HG02623 (cell line): ENCODE measurements at regions not wholly inside any gene's neighbourhood (a gene's known extent, or its start where the extent isn't known, plus 50 kb on each side); places are given as distances from the start of the nearest gene placed in this dataset.

ENCODE experiments used
- ATAC-seq: cut with Tn5 transposase; IDR thresholded peaks from one replicate; pipeline ENCODE4 v1.9.1; 2021; ENCODE audit warnings: moderate library complexity; ENCODE audit not compliant: unreplicated experiment

DNA sequence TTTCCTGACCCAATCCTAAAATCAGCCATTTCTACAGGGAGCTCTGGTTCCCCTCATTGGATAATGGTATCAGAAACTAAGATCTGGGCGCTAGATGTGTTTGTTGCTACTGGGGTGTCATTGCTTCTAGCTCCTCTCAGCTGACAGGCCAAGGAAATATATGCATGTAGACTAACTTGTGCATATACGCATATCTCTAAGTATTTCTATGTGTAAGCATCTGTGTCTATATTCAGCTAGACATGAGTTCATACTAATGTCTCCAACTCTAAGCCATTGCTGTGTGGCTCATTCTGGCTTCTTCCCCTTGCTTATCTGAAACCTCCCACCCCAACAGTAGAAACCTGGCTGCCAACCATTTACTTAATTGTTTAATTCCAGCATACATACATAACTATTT, 130.3 kb upstream of the MAGI3 start:
- no peak for ATAC-seq

DNA sequence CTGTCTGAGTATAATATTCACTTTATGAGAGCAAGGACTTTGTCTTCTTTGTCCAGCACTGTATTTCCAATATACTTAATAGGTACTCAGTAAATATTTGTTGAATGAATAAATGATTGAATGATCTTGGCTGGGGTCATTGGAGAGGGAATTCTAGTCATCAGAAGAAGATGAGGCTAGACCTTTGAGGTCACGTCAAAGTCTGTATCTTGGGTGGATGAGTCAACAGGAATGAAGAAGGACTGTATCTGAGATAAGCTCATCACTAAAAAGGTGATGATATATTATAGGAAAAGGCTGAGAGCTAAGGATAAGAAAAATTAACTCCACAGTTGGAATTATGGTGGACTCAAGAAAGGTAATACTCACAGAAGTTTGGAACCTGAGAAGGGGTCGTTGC, 125.1 kb upstream of the MAGI3 start:
- no peak for ATAC-seq

DNA sequence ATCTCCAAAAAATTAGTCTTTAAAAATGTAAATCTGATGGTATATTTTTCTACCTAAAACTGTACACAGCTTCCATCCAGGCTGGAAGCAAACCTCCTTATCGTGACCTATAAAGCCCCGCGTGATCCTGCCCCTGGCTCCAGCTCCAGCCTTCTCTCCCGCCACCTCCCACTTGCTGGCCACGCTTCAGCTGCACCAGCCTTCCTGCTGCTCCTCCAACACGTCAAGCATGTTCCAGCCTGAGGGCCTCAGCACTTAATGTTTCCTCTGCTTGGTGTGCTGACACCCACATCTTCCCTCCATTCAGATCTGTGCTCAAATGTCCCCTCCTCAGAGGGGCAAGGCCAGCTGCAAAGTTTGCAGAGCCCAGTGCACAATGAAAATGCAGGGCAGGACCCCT, 123.5 kb upstream of the MAGI3 start:
- ATAC-seq: no peak

DNA sequence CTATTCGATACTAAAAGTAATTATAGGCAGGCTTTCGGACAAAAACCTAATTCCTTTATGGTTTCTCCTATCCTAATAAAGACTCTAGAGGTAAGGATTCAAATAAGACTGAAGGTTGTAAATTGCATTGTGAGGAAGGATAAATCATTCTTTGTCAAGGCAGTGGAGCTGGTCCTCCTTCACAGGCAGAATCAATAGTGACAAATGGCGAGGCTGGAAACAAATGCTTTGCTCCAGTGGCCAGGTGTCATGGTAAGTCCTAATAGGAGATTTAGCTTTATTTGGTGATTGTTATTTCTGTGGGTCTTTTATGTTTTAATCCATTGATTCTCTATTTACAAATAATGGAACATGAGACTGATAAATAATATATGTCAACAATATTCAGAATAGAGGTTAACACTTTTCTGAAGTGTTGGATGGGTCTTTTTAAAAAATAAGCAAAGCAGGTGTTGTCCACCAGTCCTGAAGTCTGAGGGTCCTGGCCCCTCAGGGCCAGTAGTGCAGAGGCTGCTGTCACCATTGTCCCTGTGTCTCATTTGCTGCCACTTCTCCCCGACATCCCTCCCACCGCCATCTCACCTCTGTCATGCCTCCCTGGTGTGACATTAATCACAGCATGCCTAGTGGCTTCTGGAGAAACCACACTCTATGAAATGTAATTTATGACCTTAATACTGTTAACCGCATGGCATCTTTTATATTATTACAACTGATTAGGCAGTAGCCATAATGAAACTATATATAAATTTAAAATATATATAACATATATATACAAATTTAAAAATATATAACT, 120.9 kb upstream of the MAGI3 start:
- no peak for ATAC-seq

DNA sequence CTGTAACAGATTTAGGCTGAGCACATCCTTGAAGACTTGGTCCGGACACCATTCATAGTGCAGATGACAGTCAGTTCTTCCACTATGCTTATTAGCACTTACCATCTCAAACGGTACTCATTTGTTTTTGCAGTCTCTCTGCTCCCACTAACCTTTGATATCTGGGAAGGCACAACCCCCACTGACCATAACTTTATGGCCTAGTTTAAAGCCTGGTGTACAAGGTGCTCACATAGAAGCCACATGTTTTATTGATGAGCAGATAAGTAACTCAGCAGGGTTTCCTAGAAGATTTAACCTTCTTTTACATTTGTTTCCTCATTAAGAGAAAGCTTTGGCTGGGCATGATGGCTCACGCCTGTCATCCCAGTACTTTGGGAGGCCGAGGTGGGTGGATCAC, 119.3 kb upstream of the MAGI3 start:
- ATAC-seq: no peak

DNA sequence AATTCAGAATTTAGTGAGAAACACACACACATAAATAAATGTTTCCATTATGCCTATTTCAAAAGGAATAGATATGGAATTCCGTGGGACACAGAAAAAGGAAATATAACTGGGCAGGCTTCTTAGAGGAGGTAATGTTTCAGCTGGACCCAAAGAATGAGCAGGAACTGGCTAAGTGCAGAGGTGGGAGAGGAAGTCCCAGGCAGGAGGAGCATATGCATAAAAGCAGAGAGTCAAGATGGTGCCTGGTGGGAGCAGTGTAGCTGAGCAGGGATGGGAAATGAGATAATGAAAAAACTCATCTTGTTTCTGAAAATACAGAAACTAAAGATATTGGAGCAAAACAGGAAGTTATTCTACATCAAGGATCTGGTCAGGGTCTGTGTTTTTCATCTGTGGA, 115.2 kb upstream of the MAGI3 start:
- ATAC-seq: no peak

DNA sequence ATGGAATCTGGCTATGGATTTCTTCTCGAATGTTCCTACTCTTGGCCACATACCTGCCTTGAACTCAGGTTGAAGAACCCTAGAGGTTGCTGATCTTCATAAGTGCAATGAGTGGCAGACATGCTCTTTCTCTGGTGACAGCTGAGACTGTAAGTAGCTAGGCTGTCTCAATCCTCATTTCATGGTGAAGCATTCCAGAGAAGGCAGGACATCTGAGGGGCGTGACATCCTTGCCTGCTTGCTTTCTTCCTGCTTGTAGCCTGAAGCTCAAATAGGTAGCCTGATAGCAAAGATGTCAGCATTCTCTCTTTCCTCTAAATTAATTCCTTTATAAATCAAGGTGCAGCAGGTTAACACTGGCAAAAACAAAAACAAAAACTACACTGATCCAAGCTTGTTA, 114.6 kb upstream of the MAGI3 start:
- no peak for ATAC-seq

DNA sequence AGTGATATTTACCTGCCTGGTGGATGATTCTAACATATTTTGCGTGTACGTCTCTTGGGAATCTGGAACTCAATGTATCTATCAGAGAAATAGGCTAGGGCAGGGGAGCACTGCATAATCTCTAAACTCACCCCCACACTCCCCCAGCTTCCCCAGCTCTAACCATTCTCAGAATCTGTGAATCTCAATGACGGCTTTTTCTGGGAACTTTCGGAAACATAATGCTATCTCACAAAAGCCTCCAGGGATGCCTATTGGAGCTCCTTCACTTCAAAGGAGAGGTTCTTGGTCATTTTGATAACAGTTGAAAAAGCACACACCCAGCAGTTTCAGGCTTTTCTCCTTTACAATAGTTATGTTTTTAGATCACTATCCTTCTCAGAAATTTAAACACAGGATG, 113.8 kb upstream of the MAGI3 start:
- no peak for ATAC-seq

DNA sequence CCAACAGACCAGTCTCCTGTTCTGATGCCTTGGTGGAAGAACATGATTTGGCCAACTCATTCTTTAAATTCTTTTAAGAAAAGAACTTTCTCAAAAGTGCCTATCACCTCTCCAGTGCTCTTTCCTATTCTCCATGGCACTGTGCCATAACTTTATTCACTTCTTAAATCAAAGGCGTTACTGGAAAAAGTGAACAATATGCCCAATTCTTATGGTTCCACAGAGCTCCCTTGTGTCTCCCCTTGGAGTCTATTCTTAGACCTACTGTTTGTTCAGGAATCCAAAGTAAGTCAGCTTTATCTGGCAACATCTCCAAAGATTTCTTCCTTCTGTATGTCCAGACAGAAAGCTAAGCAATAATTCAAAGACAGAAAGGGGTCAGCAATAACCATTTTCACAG, 111.9 kb upstream of the MAGI3 start:
- no peak for ATAC-seq

DNA sequence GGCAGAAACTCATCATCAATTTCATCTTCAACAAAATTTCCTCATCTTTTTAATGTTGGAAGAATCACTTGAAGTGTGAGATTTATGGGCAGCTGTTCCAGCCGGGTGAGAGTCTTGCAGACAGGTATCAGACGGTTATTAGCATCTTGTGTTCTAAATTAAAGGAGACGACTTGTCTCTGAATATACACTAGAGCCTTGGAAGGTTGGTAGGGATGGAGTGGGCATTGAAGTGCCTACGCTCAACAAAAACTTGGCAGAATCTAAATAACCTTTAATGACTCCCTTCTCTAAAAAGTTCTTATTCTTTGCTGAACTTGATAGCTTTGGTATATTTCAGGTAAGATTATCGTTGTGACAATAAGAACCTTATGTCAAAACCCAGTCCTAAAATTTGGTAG, 111.5 kb upstream of the MAGI3 start:
- no peak for ATAC-seq

DNA sequence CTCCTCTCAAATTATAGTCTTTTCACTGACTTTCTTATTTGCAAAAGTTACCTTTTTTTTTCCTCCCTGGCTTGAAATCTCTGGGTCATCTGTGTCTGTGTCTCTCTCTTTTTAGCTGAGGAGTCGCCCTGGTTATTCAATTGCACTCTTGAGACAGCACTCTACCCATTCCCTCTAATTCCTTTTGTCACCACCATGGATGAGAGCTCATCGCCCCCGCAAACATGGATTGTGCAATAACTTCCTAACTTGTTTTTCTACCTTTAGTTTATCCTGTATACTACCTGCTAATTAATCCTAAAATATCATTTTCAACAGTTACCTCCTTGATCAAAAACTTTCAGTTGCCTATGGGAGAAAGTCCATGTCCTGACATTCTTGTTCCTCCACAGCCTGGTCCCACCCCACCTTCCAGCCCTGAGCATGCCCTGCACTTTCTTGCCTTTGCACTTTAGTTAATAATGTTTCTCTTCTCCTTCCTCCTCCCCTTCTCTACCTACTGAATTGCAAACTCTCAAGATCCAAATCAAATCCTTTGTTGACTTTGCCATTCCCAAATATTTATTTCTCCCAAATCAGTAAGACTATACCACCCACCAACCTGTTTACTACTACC, 110.4 kb upstream of the MAGI3 start:
- ATAC-seq: no peak

DNA sequence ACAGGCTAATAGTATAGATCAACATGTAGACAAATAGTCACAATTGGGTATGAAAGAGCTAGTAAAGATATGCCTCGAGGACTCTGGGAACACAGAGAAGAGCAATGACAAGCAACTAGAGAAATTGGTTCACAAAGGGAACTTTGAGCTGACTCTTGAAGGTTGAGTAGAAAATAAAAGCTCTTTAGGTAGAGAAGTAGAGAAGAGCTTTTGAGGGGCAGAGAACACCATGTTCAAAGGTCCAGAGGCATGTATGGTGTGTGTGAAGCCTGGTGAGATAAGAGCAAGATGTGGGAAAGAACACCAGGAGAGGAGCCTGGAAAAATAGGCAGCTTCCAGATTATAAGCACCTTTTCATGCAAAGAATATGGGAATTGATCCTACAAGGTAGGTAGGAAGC, 109.7 kb upstream of the MAGI3 start:
- no peak for ATAC-seq

DNA sequence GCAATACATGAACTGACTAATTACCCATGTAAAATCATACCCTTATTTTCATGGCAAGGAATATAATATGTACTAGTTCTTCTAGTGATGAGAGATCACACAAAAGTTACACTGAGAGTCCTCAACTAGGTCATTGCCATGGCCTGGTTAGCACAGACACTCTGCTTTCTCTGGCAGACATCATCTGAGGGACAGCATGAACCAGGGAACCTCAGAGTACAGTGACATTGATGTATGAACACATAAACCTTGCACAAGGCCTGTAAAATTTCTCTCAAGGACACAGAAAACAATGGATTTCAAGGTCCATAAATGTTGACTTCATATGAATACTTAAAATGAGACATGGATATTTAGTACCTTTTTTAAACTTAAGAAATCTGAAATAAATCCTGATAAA, 108.8 kb upstream of the MAGI3 start:
- ATAC-seq: no peak

DNA sequence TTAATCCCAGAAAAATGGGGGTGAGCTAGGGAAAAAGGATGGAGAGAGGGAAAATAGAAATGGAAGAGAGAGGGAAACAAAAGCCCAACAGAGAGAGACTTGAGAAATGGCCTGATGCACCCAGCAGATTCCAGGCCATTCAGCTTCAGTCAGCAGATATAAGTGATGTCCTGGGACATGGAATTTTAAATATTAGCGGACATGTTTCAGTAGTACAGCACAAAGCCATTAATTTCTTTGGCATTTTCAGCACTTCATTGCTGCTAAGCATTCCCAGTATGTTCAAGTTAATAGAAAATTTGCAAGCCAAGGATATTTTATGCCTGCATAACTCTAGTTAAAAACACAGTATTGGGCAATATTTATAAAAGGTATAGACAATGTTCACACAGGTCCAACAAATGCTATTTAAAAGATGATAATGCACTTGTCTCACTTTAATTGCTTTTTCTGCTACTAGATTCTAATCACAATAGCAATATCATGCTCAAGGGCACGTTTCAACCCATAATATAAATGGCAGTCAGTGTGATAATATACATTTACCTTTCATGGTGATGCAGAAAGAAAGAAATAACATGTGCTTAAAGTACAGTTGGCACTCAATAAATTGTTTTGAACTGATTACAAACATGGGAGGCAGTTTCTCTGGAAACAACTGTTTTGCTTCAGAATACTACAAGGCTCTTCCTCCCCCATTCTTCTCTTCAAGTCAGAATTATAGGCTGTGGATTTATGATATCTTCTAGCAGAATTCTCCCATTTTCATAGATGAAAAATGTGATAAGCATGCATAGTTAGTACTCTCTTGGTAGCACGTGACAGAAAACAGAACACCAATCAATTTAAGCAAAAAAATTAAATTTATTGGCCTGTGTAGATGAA, 108.1 kb upstream of the MAGI3 start:
- ATAC-seq: no peak

DNA sequence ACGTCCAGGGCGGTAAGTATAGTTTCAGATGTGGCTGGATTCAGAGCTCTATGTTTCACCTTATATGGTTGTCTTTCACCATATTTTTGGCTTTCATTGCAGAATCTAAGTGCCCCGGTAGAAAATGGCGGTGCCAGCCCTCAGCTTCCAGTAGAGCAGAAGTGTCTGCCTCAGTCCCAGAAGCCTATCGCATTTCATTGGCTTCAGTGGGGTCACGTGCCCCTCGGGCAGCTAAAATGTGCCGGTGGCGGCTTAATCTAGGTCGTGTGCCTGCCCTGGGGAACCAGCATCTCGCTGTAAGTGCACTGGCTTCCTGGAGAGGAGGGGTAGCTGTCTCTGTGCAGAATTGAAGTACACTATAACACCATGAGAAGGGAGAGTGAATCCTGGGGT, 107.4 kb upstream of the MAGI3 start:
- no peak for ATAC-seq

DNA sequence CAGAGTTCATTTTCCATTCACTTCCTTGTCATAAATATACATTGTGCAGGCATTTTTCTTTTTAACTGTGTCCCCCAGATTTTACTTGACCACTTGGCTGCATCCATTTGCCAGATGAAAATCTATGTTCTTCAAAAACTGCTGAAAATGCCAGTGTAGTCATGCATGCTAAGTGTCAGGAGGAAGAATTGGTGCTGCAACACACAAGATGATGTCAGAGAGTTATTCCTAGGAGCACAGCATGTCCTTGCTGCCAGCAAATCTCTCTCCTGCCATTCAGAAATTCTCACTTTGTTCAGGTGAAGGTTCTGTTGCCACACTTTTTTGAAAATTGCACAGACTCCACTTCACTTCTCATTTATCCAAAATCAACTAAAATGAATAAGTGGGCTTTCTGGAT, 106.4 kb upstream of the MAGI3 start:
- ATAC-seq: no peak

DNA sequence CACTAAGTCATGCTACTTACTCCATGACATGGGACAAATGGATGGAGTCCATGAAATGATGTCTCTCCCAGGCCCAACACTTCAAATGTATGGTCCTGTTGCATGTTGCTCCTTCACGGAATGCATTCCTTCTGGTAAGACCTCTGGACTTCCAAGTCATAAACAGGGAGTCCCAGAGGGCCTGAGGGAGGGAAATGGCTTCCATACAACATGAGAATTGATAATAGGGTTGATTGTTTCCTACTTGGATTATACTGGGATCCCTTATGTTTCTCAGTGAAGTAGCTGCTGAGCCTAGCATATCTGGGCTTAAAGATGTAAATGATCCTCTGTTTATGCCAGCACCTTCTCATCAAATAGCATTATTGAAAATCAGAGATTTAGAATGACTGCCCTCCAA, 104.2 kb upstream of the MAGI3 start:
- ATAC-seq: no peak

DNA sequence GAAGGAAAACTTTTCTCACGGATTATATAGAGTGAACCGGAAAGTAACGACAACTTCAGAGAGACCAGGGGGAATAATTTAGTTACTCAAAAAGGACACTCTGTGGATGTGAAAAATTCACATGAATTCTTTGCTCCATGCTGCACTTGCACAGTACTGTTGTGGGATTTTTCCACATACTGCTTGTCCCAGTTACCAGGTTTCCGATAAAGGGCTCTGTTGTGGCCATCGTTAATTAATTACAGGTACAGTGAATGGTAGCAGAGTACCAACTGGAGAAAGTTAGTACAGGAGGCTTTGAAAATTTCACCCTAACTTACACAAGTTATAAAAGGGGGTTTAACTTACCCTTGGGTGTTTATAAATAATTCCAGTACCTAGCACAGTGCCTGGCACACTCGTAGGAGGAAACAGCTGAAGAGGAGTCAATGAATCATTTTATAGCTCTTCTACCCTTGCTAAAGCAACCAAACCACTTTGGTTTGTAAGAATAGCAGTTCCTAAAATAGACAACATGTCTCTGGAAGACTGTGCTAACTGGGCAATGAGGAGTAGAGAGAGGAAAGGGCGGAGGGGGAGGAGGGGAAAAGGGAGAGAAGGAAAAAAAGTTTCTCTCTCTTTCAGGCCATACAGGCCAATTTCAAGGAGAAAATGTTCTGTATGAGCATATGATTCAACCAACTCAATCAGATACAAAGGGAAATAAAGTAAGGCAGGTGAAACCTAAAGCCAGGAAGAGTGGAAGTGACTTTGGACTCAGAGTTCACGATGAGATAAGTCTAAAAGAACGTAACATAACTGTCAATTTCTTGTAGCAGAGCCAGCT, 98.3 kb upstream of the MAGI3 start:
- ATAC-seq: no peak

DNA sequence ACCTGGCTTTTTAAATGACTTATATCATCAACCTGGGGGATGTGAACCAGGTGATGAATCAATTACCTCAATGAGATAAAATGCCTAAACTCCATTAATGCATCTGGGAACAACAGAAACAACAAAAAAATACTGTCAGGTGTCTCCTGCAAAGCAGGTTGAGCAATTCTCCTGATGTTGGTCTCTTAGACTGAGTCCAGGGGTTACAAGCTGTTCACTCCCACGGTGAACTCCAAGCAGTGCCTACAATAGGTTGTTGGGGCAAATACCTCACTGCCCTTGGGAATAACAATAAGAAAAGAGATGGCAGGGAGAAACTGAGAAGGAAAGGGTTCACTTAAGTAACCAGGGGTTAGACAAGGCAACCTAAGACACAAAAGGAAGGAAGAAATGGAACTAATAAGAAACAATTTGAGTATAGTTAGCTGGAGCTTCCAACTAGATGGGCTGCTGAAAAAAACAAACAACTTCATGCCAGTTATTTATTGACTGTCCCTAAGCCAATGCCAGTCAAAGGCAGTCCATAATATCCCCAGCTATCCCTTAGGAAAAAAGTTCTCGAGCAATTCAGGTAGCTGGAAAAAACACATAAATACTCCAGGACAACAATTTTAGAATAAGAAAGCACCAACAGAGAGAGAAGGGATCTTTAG, 97.6 kb upstream of the MAGI3 start:
- no peak for ATAC-seq

DNA sequence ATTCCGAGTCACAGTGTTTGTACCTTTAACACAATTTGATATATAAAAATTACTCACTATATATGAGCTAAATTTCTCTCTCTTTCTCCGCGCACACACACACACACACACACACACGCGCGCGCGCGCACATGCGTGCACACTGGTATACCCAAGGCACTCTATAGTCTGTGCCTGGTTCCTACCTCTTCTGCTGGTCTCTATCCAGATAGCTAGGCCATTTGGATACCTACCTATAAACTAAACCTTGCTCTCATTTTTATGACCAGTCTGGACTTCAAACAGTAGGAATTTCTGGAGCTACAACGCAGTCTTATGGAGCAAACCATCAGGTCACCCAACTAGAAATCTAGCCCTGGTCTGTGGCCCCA, 97.1 kb upstream of the MAGI3 start:
- no peak for ATAC-seq

DNA sequence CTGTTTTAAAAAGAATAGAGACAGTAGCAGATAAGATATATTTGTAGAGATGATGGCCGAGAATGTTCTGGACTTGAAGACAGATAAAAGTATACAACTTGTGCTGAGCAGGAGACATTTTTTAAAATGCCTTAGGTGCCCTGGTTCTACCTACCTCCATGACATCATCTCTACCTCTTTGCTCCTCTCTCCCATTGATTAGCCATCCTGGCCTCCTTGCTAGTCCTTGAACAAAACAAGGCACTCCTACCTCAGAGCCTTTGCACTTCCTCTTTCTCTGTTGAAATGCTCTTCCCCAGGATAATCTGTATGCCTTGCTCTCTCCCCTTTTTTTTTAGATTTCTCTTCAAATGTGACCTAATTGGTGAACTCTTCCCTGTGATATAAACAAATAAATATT, 92.6 kb upstream of the MAGI3 start:
- no peak for ATAC-seq
